ENCODE measurements at regions not wholly inside any gene's neighbourhood (a gene's known extent, or its start where the extent isn't known, plus 50 kb on each side); places are given as distances from the start of the nearest gene placed in this dataset.

DNA sequence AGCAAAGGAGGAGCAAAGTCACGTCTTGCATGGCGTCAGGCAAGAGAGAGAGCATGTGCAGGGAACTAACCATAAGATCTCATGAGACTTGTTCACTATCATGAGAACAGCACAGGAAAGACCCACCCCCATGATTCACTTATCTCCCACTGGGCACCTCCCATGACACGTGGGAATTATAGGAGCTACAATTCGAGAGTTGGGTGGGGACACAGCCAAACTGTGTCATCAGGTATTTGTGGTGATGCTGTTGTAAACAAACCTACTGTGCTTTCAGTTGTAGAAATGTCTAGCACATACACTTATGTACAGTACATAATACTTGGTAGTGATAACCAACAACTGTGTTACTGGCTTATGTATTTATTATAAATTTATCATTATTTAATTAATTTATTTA is 128.3 kb downstream of the UTRN start:
- Histone ChIP-seq H3K4me3 (no peak overlapping the region), H3K27ac (no peak overlapping the region), H3K36me3 (replicated peaks in 1 of 2; ENCODE audit: insufficient read depth in 1 of 2, low read depth in 2 of 2) (no peaks in the 10 kb centered on the region), H3K9me3 (no peaks in the 10 kb centered on the region), H3K27me3 (no peaks in the 10 kb centered on the region), H3K4me1 (peaks cover 8% of the 10 kb centered on the region)
- no peak for DNase-seq
- WGBS, 2 donors = 71 to 76% methylated on average over 4 of the region's 4 CpGs
- TF ChIP-seq POLR2A (IDR thresholded peaks at IDR 0.05) = no peak
- TF ChIP-seq, protein P1, sequence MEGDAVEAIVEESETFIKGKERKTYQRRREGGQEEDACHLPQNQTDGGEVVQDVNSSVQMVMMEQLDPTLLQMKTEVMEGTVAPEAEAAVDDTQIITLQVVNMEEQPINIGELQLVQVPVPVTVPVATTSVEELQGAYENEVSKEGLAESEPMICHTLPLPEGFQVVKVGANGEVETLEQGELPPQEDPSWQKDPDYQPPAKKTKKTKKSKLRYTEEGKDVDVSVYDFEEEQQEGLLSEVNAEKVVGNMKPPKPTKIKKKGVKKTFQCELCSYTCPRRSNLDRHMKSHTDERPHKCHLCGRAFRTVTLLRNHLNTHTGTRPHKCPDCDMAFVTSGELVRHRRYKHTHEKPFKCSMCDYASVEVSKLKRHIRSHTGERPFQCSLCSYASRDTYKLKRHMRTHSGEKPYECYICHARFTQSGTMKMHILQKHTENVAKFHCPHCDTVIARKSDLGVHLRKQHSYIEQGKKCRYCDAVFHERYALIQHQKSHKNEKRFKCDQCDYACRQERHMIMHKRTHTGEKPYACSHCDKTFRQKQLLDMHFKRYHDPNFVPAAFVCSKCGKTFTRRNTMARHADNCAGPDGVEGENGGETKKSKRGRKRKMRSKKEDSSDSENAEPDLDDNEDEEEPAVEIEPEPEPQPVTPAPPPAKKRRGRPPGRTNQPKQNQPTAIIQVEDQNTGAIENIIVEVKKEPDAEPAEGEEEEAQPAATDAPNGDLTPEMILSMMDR (IDR thresholded peaks at IDR 0.05) = no peak
- intact Hi-C loops (cut with DNase I) = no loop called here
- no peak for ATAC-seq

DNA sequence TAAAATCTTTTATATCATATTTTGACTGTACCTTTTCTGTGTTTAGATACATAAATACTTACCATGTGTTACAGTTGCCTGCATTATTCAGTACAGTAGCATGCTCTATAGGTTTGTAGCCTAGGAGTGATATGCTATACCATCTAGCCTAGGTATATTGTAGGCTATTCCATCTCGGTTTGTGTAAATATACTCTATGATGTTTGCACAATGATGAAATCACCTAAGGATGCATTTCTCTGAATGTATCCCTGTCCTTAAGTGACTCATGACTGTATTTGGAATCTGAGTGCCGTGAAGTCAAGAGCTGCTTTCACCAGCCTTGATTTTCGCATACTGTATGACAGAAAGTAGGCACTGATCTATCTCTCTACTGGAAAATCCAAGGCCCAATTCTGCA is 129.9 kb downstream of the UTRN start:
- H3K36me3 ChIP-seq (replicated peaks in 1 of 2; ENCODE audit: insufficient read depth in 1 of 2, low read depth in 2 of 2) = no peaks in the 10 kb centered on the region
- no peak overlapping the region for H3K4me3 ChIP-seq
- peaks cover 19% of the 10 kb centered on the region for H3K4me1 ChIP-seq
- TF ChIP-seq, protein P1 (IDR thresholded peaks at IDR 0.05) = no peak
- no peak for TF ChIP-seq POLR2A (IDR thresholded peaks at IDR 0.05)
- intact Hi-C loops (cut with DNase I) = no loop called here
- ATAC-seq (peak; percentile 38), DNase-seq (no peak)
- H3K27me3 ChIP-seq = no peaks in the 10 kb centered on the region
- no peaks in the 10 kb centered on the region for H3K9me3 ChIP-seq
- H3K27ac ChIP-seq = no peak overlapping the region
- 60 to 63% methylated on average over 3 of the region's 3 CpGs for WGBS, 2 donors

DNA sequence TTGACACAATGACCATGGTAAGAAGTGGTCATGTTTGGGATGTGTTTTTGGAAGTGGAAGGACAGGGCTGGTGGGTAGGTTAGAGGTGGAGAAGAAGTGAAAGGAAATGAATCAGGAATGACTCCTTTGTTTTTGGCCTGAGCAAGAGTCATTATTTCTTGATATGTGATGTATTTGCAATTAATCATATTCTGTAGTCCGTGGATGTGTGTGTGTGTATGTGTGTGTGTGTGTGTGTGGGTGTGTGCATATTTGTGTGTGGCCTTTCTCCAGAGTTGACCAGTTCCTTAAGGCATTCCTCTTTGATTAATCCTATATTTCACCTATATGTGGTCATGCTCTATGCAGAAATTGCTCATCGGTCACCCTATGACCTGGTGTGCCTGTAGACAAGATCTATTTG is 130.7 kb downstream of the UTRN start:
- Histone ChIP-seq H3K27ac (no peak overlapping the region), H3K27me3 (no peaks in the 10 kb centered on the region), H3K4me3 (no peak overlapping the region), H3K9me3 (no peaks in the 10 kb centered on the region), H3K4me1 (peaks cover 23% of the 10 kb centered on the region), H3K36me3 (replicated peaks in 1 of 2; ENCODE audit: insufficient read depth in 1 of 2, low read depth in 2 of 2) (no peaks in the 10 kb centered on the region)
- intact Hi-C loops (cut with DNase I) = no loop called here
- 63 to 64% methylated on average over 2 of the region's 2 CpGs for WGBS, 2 donors
- TF ChIP-seq POLR2A (IDR thresholded peaks at IDR 0.05) = no peak
- TF ChIP-seq, protein P1 (IDR thresholded peaks at IDR 0.05) = no peak
- ATAC-seq = no peak
- no peak for DNase-seq

DNA sequence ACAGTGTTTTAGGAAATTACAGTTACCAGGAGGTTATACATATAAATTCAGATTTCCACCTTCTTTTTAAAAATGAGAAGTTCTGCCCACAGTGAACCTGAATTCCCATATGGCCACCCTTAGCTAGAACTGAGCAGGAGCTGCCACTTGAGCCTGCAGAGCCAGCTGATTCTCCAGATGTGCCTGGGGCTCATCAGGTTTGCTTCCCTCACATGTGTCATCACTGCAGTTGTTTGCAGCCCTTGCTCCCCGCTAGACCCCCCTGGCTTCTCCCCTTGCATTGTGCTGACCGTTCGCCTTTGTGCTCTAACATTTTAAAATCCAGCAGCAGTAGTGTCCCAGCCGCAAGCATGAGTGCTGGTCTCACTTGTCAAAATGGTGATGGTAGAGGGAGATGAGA is 131.1 kb downstream of the UTRN start:
- no peak overlapping the region for H3K4me3 ChIP-seq
- H3K9me3 ChIP-seq = no peaks in the 10 kb centered on the region
- TF ChIP-seq POLR2A (IDR thresholded peaks at IDR 0.05) = no peak
- TF ChIP-seq, protein P1 (IDR thresholded peaks at IDR 0.05) = no peak
- intact Hi-C loops (cut with DNase I) = no loop called here
- peaks cover 23% of the 10 kb centered on the region for H3K4me1 ChIP-seq
- H3K36me3 ChIP-seq (replicated peaks in 1 of 2; ENCODE audit: insufficient read depth in 1 of 2, low read depth in 2 of 2) = no peaks in the 10 kb centered on the region
- no peak overlapping the region for H3K27ac ChIP-seq
- no peaks in the 10 kb centered on the region for H3K27me3 ChIP-seq
- DNase-seq = no peak
- 95 to 98% methylated on average over 4 of the region's 4 CpGs for WGBS, 2 donors
- no peak for ATAC-seq

DNA sequence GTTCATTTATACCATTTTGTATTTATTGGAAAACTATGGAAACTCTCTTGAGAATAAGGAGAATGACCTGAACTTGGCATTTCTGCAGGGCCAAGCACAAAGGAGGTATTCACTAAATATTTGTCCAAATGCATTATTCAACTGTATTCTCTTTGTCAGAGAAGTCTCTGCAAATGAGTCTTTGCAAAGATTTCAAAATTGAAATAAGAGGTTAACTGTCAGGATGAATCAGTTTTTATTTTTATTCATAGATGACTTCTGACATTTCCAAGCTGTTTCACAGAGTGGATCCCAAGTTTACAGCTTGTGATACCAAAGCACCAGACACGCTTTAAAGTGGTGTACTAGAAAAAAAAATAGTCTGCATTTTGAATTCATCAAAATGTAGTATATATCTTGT is 131.6 kb downstream of the UTRN start:
- intact Hi-C loops (cut with DNase I) = no loop called here
- TF ChIP-seq, protein P1 (IDR thresholded peaks at IDR 0.05) = no peak
- TF ChIP-seq POLR2A (IDR thresholded peaks at IDR 0.05) = no peak
- 36 to 87% methylated on average over 1 of the region's 1 CpG for WGBS, 2 donors
- no peaks in the 10 kb centered on the region for H3K36me3 ChIP-seq (replicated peaks in 1 of 2; ENCODE audit: insufficient read depth in 1 of 2, low read depth in 2 of 2)
- H3K27ac ChIP-seq = no peak overlapping the region
- H3K9me3 ChIP-seq = no peaks in the 10 kb centered on the region
- H3K27me3 ChIP-seq = no peaks in the 10 kb centered on the region
- peaks cover 18% of the 10 kb centered on the region for H3K4me1 ChIP-seq
- DNase-seq (no peak), ATAC-seq (no peak)
- no peak overlapping the region for H3K4me3 ChIP-seq
